ENCODE measurements at regions not wholly inside any gene's neighbourhood (a gene's known extent, or its start where the extent isn't known, plus 50 kb on each side); places are given as distances from the start of the nearest gene placed in this dataset.

DNA sequence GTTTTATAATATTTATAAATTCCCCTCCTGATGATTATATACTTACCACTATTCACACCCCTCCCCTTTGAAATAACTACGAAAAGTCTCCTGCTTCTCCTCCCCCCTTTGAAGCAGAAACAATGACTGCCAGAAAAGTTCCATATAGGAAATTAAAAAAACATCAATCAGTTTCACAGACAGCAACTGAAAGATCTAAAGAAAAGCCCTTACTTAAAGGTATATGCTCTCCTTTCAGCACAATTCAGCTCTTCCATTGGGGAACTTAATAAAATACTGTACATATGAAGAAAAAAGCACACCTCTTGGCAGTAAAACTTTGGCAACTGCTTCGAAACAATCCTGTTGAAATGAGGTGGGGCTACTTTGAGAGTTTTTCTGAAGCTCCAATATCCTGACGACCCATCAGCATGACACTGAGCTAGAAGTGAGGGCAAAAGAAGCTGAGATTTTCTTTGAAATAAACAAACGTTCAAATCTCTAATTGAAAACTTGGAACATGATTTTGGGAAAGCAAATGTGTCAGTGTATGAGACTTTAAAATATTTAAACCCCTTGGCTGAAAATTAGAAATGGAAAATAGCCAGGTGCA lies 147.6 kb upstream of the RXFP2 start:
- no peak for TF ChIP-seq POLR2AphosphoS5 (IDR thresholded peaks at IDR 0.05; ENCODE audit: low read depth, low read length)
- no peak for TF ChIP-seq POLR2A (IDR thresholded peaks at IDR 0.05; ENCODE audit: low read depth, low read length)
- TF ChIP-seq SPI1 (IDR thresholded peaks at IDR 0.05; ENCODE audit: low read depth, low read length) = no peak
- no peak for TF ChIP-seq TAF1 (IDR thresholded peaks at IDR 0.05; ENCODE audit: low read depth, low read length)
- no peak for TF ChIP-seq PAX5 (IDR thresholded peaks at IDR 0.05; ENCODE audit: insufficient read depth, low read length, severe bottlenecking)
- TF ChIP-seq POU2F2 (IDR thresholded peaks at IDR 0.05; ENCODE audit: low read depth, low read length) = no peak

Measured in GM12891 (cell line).